ENCODE measurements at regions not wholly inside any gene's neighbourhood (a gene's known extent, or its start where the extent isn't known, plus 50 kb on each side); places are given as distances from the start of the nearest gene placed in this dataset.

DNA sequence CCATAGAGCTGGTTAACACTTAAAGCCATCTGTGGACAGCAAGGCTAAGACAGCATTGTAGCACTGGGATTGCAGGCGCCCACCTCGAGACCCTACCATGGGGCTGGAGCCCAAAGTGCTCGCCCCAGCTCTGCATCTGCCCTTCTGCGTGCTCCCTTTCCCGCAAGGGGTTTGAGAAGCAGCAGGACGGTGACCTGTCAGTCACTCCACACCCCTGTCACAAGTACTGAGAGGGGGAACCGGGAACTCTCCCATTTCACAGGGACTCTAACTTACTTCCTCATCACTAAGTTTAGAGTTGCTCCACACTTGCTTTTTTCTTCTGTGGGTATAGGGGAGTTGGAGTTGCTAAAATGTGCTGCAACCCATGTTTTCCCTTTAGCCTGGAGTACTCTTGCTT, 273.2 kb downstream of the SMARCA2 start:
- TF ChIP-seq, protein P1, sequence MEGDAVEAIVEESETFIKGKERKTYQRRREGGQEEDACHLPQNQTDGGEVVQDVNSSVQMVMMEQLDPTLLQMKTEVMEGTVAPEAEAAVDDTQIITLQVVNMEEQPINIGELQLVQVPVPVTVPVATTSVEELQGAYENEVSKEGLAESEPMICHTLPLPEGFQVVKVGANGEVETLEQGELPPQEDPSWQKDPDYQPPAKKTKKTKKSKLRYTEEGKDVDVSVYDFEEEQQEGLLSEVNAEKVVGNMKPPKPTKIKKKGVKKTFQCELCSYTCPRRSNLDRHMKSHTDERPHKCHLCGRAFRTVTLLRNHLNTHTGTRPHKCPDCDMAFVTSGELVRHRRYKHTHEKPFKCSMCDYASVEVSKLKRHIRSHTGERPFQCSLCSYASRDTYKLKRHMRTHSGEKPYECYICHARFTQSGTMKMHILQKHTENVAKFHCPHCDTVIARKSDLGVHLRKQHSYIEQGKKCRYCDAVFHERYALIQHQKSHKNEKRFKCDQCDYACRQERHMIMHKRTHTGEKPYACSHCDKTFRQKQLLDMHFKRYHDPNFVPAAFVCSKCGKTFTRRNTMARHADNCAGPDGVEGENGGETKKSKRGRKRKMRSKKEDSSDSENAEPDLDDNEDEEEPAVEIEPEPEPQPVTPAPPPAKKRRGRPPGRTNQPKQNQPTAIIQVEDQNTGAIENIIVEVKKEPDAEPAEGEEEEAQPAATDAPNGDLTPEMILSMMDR (IDR thresholded peaks at IDR 0.05; ENCODE audit: low read length, missing control alignments), result no peak
- no peak for DNase-seq (ENCODE audit: low read depth)
- H3K4me3 ChIP-seq (replicated peaks; ENCODE audit: low read depth, low read length), result no peak overlapping the region

DNA sequence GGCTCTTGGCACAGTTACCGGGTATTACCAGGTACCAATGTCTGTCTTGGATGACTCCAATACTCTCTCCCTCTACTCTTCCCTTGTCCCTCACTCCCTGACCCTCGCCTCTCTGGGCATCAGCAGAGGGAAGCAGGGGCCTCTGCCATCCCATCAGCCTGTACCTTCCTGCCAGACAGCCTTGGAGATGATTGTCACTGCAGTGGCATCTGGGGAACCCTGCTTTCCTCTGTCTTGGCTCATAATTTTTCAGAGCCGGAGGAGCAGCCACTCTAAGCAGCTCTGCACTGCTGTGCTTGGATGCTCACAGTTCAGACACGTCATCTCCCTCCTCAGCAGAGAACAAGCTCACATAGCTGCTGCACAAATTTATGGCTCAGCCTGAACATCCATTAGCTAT, 274.1 kb downstream of the SMARCA2 start:
- TF ChIP-seq, protein P1 (IDR thresholded peaks at IDR 0.05; ENCODE audit: low read length, missing control alignments), result no peak
- H3K4me3 ChIP-seq (replicated peaks; ENCODE audit: low read depth, low read length), result no peak overlapping the region
- DNase-seq (ENCODE audit: low read depth), result no peak

DNA sequence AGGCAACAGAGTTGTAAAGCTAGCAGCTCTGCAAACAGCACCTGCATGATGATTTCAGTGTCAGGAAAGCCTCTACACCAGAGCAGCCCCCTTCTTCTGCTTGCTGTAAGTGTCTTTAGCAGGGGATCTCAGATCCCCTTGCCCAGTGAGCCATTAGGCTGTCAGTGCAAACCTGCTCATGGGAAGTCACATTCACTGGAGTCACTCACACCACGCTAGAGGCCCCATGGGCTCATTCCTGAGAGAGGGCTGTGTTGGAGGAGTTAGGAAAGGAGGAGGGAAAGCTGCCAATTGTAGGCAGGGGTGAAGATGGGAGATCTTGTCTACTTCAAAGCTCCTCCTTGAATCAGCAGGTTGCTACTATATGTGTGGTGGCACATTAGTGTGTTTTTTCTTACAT, 275.2 kb downstream of the SMARCA2 start:
- TF ChIP-seq, protein P1 (IDR thresholded peaks at IDR 0.05; ENCODE audit: low read length, missing control alignments), result no peak
- DNase-seq (ENCODE audit: low read depth), result no peak

DNA sequence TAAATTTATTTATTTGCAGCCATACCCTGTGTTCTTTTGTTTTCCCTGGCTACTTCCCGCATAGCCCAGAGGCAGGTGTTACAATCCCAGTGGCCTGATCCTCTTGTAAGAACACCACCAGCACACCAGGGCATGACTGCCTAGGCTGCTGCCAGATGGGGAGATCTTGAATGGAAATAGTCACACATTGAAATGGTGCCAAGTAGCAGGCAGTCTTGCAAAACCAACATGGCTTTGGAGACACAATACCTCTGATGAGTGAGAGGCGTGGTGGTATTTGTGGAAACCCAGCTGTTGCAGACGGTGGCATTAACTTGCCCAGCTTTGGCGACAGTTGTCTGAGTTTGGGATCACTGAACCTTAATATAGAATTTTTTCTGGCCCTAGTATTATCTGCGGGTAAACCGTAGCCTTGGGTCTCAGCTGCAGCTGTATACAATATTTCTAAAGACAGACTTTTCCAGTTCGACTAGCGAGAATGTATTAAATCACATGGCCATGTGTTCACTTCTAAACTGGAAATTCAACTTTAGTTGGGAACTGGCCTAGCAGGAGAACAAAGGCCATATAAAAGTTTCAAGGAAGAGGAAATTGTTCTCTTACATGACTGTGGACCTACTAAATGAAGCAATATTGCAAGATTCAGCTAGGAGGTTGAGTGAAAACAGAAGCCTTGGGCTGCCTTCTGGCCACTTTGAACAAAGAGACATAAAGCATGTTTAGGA, 277.0 kb downstream of the SMARCA2 start:
- H3K4me3 ChIP-seq (replicated peaks; ENCODE audit: low read depth, low read length), result no peak overlapping the region
- DNase-seq (ENCODE audit: low read depth), result peak; percentile 45
- TF ChIP-seq, protein P1 (IDR thresholded peaks at IDR 0.05; ENCODE audit: low read length, missing control alignments), result no peak

More for the DNA sequence above, 275.2 kb downstream of the SMARCA2 start:
- H3K4me3 ChIP-seq (replicated peaks; ENCODE audit: low read depth, low read length), result no peak overlapping the region

DNA sequence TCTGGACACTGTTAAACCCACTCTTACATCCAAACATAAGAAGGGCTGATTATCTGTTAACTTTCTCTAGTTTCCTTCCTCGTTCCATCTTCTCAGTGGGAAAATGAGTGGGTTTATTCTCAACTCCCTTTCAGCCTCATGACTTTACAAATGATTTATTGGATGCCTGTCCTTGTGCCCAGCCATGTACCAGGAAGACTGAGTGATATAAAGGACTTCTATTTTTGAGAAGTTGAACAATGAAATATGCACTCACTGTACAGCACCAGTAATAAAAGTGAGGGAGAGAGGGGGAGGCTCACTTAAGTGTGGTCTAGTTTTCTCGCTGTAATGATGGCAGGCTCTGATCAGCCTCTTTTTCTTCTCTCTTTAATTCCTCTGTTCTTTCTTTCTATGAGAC, 277.6 kb downstream of the SMARCA2 start:
- TF ChIP-seq, protein P1 (IDR thresholded peaks at IDR 0.05; ENCODE audit: low read length, missing control alignments), result no peak
- no peak for DNase-seq (ENCODE audit: low read depth)
- no peak overlapping the region for H3K4me3 ChIP-seq (replicated peaks; ENCODE audit: low read depth, low read length)

DNA sequence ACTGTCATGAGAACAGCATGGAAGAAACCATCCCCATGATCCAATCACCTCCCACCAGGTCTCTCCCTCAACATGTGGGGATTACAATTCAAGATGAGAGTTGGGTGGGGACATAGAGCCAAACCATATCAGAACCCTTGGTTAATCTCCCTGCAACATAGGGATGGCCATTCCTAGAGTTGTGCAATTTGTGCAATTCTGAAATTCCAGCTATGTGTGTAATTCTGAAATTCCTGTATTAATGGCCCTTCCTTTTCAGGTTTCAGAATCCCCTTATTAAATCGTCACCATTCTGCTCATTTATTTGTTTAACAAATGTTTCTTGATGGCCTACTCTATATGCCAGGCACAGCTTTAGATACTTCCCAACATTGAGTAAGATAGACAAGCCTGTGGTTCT, 282.6 kb downstream of the SMARCA2 start:
- TF ChIP-seq, protein P1 (IDR thresholded peaks at IDR 0.05; ENCODE audit: low read length, missing control alignments), result no peak
- DNase-seq (ENCODE audit: low read depth), result peak; percentile 7
- H3K4me3 ChIP-seq (replicated peaks; ENCODE audit: low read depth, low read length), result no peak overlapping the region

DNA sequence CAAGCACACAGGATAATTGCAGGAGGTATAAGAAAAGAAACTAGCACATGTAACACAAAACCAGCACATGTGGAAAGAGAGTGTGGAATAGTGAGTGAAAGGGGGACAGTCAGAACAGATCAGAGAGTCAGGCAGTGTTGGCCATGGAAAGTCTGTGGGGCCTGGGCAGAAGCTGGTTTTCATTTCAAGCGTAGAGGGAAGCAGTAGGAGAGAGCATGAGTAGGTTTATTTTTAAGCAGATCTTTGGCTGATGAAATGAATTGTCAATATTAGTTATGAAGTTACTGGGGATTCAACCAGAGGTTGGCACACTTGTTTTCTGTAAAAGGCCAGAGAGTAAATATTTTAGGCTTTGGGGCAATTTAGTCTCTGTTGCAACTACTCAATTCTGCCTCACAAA, 283.1 kb downstream of the SMARCA2 start:
- no peak overlapping the region for H3K4me3 ChIP-seq (replicated peaks; ENCODE audit: low read depth, low read length)
- no peak for DNase-seq (ENCODE audit: low read depth)
- TF ChIP-seq, protein P1 (IDR thresholded peaks at IDR 0.05; ENCODE audit: low read length, missing control alignments), result no peak
